ENCODE measurements at regions not wholly inside any gene's neighbourhood (a gene's known extent, or its start where the extent isn't known, plus 50 kb on each side); places are given as distances from the start of the nearest gene placed in this dataset.

DNA sequence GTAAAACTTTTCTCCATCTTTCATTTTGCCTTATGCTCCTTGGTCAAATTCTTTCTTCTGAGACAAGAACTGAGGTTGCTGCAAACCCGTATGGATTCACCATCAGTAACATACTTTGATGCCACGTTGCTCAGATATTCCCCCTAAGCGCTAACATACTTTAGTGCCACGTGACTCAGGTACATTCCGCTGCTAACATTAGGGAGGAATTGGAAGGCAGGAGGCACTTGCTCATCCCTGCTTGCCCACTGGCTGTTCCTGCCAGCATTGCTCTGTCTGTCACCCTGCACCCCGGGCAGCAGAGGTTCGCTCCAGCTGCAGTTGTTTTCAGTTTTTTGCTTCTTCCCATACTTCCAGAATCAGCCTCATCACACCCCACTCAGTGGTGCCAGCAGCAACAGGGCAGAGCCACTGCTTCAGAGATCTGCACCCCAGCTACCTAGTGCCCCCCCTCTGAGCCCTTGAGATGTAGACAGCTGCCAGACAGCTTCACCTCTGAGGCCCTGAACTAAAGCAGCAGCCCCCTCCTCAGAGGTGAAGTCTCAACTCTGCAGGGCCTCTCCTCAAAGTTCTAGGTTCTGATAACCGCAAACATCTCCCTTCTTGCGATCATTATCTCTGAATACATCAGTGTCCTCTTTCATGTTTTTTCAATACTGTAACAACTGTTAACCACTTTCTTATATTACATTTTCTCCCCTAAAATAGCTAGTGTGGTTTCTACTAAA is 228.0 kb upstream of the KIF2A start:
- intact Hi-C loops (cut with DNase I), result no loop called here
- Histone ChIP-seq H3K27me3 (ENCODE audit: low read depth) (no peaks in the 10 kb centered on the region), H3K36me3 (no peaks in the 10 kb centered on the region), H3K9me3 (no peaks in the 10 kb centered on the region), H3K4me1 (no peaks in the 10 kb centered on the region), H3K27ac (no peak overlapping the region), H3K4me3 (no peak overlapping the region)
- TF ChIP-seq, protein P1, sequence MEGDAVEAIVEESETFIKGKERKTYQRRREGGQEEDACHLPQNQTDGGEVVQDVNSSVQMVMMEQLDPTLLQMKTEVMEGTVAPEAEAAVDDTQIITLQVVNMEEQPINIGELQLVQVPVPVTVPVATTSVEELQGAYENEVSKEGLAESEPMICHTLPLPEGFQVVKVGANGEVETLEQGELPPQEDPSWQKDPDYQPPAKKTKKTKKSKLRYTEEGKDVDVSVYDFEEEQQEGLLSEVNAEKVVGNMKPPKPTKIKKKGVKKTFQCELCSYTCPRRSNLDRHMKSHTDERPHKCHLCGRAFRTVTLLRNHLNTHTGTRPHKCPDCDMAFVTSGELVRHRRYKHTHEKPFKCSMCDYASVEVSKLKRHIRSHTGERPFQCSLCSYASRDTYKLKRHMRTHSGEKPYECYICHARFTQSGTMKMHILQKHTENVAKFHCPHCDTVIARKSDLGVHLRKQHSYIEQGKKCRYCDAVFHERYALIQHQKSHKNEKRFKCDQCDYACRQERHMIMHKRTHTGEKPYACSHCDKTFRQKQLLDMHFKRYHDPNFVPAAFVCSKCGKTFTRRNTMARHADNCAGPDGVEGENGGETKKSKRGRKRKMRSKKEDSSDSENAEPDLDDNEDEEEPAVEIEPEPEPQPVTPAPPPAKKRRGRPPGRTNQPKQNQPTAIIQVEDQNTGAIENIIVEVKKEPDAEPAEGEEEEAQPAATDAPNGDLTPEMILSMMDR (IDR thresholded peaks at IDR 0.05), result no peak
- ATAC-seq (no peak), DNase-seq (no peak)

- H3K9me3 ChIP-seq, result no peaks in the 10 kb centered on the region
- TF ChIP-seq, protein P1 (IDR thresholded peaks at IDR 0.05), result no peak
- H3K27me3 ChIP-seq (ENCODE audit: low read depth), result no peaks in the 10 kb centered on the region
- intact Hi-C loops (cut with DNase I), result no loop called here
- no peak overlapping the region for H3K27ac ChIP-seq
- H3K4me3 ChIP-seq, result no peak overlapping the region
- DNase-seq, result no peak
- ATAC-seq, result no peak
- H3K36me3 ChIP-seq, result no peaks in the 10 kb centered on the region
- H3K4me1 ChIP-seq, result no peaks in the 10 kb centered on the region
These were observed 223.6 kb upstream of the KIF2A start for GRCh38 chr5:62082370-62082801.

DNA sequence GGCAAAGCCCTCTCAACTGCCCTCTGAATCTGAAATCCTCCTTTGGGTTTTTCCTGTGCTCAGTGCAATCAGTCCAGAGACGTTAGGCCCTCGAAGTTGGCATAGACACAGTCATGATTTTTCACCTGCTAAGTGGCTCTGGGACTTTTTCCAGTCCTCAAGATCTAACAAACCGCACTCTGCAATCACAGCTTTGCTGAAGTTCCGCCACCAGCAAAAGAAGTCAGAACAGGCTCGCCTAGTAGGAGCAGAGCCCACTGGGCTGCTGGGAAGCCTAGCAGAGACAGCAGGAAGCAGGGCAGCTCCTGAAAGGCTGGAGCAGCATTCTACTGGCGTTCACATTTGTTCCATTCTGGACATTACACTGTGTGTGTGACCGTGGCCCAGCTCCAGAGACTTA is 222.8 kb upstream of the KIF2A start:
- DNase-seq (peak; percentile 51), ATAC-seq (peak; percentile 91 to 93)
- H3K27ac ChIP-seq, result no peak overlapping the region
- TF ChIP-seq, protein P1 (IDR thresholded peaks at IDR 0.05), result no peak
- intact Hi-C loops (cut with DNase I), result no loop called here
- H3K9me3 ChIP-seq, result no peaks in the 10 kb centered on the region
- H3K4me3 ChIP-seq, result no peak overlapping the region
- no peaks in the 10 kb centered on the region for H3K27me3 ChIP-seq (ENCODE audit: low read depth)
- no peaks in the 10 kb centered on the region for H3K36me3 ChIP-seq
- no peaks in the 10 kb centered on the region for H3K4me1 ChIP-seq

- TF ChIP-seq, protein P1 (IDR thresholded peaks at IDR 0.05), result no peak
- H3K27ac ChIP-seq, result no peak overlapping the region
- DNase-seq, result no peak
- no peaks in the 10 kb centered on the region for H3K27me3 ChIP-seq (ENCODE audit: low read depth)
- intact Hi-C loops (cut with DNase I), result no loop called here
- H3K36me3 ChIP-seq, result no peaks in the 10 kb centered on the region
- ATAC-seq, result peak in 1 of 2 donors; percentile 40
- no peaks in the 10 kb centered on the region for H3K4me1 ChIP-seq
- H3K4me3 ChIP-seq, result no peak overlapping the region
- no peaks in the 10 kb centered on the region for H3K9me3 ChIP-seq
These were observed 222.3 kb upstream of the KIF2A start for GRCh38 chr5:62083661-62084060.

DNA sequence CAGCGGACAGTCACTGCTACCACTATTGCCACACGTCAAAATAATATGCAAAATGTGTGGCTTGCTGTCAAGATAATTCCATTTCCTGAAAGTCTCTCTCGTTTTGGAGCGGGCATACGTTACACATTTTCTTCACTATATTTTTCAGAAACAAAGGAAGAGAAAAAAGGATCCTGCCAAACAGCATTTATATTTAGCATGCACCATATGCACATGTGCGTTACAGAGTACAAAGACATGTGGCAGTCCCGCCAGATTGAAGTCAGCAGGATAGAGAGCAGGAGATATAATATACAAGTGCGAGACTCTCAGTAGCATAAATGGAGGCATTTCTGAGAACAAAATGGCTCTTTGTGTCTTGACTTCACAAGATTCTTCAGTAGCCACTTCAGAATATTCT is 221.6 kb upstream of the KIF2A start:
- H3K4me3 ChIP-seq, result no peak overlapping the region
- intact Hi-C loops (cut with DNase I), result no loop called here
- DNase-seq (no peak), ATAC-seq (no peak)
- H3K36me3 ChIP-seq, result no peaks in the 10 kb centered on the region
- no peaks in the 10 kb centered on the region for H3K9me3 ChIP-seq
- H3K4me1 ChIP-seq, result no peaks in the 10 kb centered on the region
- TF ChIP-seq, protein P1 (IDR thresholded peaks at IDR 0.05), result no peak
- H3K27ac ChIP-seq, result no peak overlapping the region
- H3K27me3 ChIP-seq (ENCODE audit: low read depth), result no peaks in the 10 kb centered on the region

Data from lower lobe of right lung (tissue), 2 donors.